Neural progenitor cell (in vitro differentiated cells): ENCODE measurements at regions not wholly inside any gene's neighbourhood (a gene's known extent, or its start where the extent isn't known, plus 50 kb on each side); places are given as distances from the start of the nearest gene placed in this dataset.

Experiments
- DNase-seq: peaks from one replicate; pipeline ENCODE4 v3.0.0-alpha.2; 2016; ENCODE audit warnings: low spot score
- H2AFZ ChIP-seq: fragments of 200-600 bp; sonication (generic); replicated peaks from 2 replicates; pipeline ENCODE4 v1.6.1; 2016; ENCODE audit warnings: antibody characterized with exemption
- H3F3A ChIP-seq: fragments of 200-600 bp; sonication (generic); 2 replicates; pipeline ENCODE4 v1.6.1; 2016; ENCODE audit warnings: antibody characterized with exemption, low read depth
- H3K27ac ChIP-seq: fragments of 200-600 bp; sonication (generic); 2 replicates; pipeline ENCODE4 v1.5.1; 2016; ENCODE audit warnings: mild to moderate bottlenecking
- H3K27me3 ChIP-seq: fragments of 200-600 bp; sonication (generic); 2 replicates; pipeline ENCODE4 v1.6.1; 2016; ENCODE audit warnings: mild to moderate bottlenecking, moderate library complexity
- H3K36me3 ChIP-seq: fragments of 200-600 bp; sonication (generic); 2 replicates; pipeline ENCODE4 v1.5.1; 2016
- H3K4me1 ChIP-seq: fragments of 200-600 bp; sonication (generic); 2 replicates; pipeline ENCODE4 v1.6.1; 2016; ENCODE audit warnings: mixed run types
- H3K4me2 ChIP-seq: fragments of 200-600 bp; sonication (generic); 2 replicates; pipeline ENCODE4 v1.6.1; 2016
- H3K4me3 ChIP-seq: fragments of 200-600 bp; sonication (generic); 2 replicates; pipeline ENCODE4 v1.5.1; 2016
- H3K79me2 ChIP-seq: fragments of 200-600 bp; sonication (generic); 2 replicates; pipeline ENCODE4 v1.6.1; 2016; ENCODE audit warnings: low read depth
- H3K9ac ChIP-seq: fragments of 200-600 bp; sonication (generic); 2 replicates; pipeline ENCODE4 v1.6.1; 2016
- H3K9me3 ChIP-seq: fragments of 200-600 bp; sonication (generic); 2 replicates; pipeline ENCODE4 v1.5.1; 2016; ENCODE audit warnings: low read depth
- H4K20me1 ChIP-seq: fragments of 200-600 bp; sonication (generic); 2 replicates; pipeline ENCODE4 v1.6.1; 2016; ENCODE audit warnings: low read depth
- H3K27ac Mint-ChIP-seq: 3 replicates; pipeline ENCODE4 v1.8.0; 2021; ENCODE audit warnings: mixed read lengths
- H3K27me3 Mint-ChIP-seq: 2 replicates; pipeline ENCODE4 v1.8.0; 2022; ENCODE audit warnings: low read depth, mild to moderate bottlenecking, inconsistent platforms, moderate library complexity, mixed read lengths; ENCODE audit not compliant: insufficient read depth
- H3K36me3 Mint-ChIP-seq: 3 replicates; pipeline ENCODE4 v1.8.0; 2021; ENCODE audit warnings: mixed read lengths
- H3K4me1 Mint-ChIP-seq: 3 replicates; pipeline ENCODE4 v1.8.0; 2021; ENCODE audit warnings: mixed read lengths
- H3K4me3 Mint-ChIP-seq: 3 replicates; pipeline ENCODE4 v1.8.0; 2021; ENCODE audit warnings: mild to moderate bottlenecking, moderate library complexity, mixed read lengths
- H3K9me3 Mint-ChIP-seq: 3 replicates; pipeline ENCODE4 v1.8.0; 2020; ENCODE audit warnings: mixed read lengths
- EZH2 ChIP-seq: fragments of 200-600 bp; sonication (generic); IDR thresholded peaks from 2 replicates; pipeline ENCODE4 v1.6.1; 2017; ENCODE audit warnings: antibody characterized with exemption, mild to moderate bottlenecking, moderate library complexity
- EZH2phosphoT487 ChIP-seq: fragments of 200-600 bp; sonication (generic); IDR thresholded peaks from 2 replicates; pipeline ENCODE4 v1.6.1; 2017; ENCODE audit warnings: antibody characterized with exemption
- TF ChIP-seq, protein P1 (sequence below): fragments of 200-600 bp; sonication (generic); IDR thresholded peaks from 2 replicates; pipeline ENCODE4 v1.5.1; 2017; ENCODE audit warnings: antibody characterized with exemption, mild to moderate bottlenecking

DNA sequence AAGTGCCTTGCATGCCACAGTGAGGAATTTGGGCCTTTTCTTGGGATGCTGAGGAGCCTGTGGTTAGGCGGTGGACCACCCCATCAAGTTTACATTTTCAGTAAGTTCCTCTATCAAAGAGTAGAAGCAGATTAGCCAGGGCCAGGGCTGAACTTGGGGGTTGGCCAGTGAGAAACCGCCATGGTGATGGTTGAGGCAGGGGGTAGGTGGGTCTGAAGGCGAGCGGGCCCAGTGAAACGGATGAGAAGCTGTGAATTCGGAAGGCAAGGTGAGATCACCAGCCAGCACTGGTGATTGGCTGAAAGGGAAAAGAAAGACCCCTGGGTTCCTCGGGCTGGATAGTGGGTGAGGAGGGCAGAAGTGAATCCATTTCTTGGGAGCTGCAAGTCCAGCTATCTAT is 311.4 kb downstream of the CBLN1 start:
- Histone ChIP-seq H3K4me3 (no peak overlapping the region), H3K79me2 (no peaks in the 10 kb centered on the region), H3K36me3 (no peaks in the 10 kb centered on the region), H2AFZ (no peak overlapping the region), H3F3A (no peaks in the 10 kb centered on the region), H3K27ac (no peak overlapping the region), H4K20me1 (no peaks in the 10 kb centered on the region), H3K4me2 (no peak overlapping the region), H3K27me3 (no peaks in the 10 kb centered on the region), H3K9me3 (no peaks in the 10 kb centered on the region), H3K4me1 (peaks cover 5% of the 10 kb centered on the region), H3K9ac (no peak overlapping the region)
- no peak for DNase-seq
- Mint-ChIP-seq H3K27me3 (peaks cover 4% of the 10 kb centered on the region), H3K9me3 (no peaks in the 10 kb centered on the region), H3K27ac (no peak overlapping the region), H3K36me3 (no peaks in the 10 kb centered on the region), H3K4me1 (peaks cover 14% of the 10 kb centered on the region), H3K4me3 (no peak overlapping the region)
- no peak for TF ChIP-seq EZH2phosphoT487
- TF ChIP-seq, protein P1, sequence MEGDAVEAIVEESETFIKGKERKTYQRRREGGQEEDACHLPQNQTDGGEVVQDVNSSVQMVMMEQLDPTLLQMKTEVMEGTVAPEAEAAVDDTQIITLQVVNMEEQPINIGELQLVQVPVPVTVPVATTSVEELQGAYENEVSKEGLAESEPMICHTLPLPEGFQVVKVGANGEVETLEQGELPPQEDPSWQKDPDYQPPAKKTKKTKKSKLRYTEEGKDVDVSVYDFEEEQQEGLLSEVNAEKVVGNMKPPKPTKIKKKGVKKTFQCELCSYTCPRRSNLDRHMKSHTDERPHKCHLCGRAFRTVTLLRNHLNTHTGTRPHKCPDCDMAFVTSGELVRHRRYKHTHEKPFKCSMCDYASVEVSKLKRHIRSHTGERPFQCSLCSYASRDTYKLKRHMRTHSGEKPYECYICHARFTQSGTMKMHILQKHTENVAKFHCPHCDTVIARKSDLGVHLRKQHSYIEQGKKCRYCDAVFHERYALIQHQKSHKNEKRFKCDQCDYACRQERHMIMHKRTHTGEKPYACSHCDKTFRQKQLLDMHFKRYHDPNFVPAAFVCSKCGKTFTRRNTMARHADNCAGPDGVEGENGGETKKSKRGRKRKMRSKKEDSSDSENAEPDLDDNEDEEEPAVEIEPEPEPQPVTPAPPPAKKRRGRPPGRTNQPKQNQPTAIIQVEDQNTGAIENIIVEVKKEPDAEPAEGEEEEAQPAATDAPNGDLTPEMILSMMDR, result no peak
- no peak for TF ChIP-seq EZH2

DNA sequence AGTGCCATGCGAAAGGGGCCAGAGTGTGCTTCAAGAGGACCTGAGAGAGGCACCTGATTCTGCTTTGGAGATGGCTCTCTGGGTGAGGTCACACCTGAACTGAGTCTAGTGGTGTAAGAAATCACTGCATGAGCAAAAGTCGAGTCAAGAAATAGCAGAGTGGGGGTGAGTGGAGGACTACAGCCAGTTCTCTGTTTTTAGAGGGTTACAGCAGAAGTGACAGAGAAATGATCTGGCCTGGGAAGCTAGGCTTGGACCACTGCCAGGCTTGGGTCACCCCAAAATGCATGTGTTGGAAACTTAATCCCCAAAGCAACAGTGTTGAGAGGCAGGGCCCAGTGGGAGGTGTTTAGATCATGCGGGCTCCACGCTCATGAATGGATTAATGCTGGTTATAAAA is 312.0 kb downstream of the CBLN1 start:
- no peak overlapping the region for H3K27ac Mint-ChIP-seq
- no peak overlapping the region for H3K9ac ChIP-seq

DNA sequence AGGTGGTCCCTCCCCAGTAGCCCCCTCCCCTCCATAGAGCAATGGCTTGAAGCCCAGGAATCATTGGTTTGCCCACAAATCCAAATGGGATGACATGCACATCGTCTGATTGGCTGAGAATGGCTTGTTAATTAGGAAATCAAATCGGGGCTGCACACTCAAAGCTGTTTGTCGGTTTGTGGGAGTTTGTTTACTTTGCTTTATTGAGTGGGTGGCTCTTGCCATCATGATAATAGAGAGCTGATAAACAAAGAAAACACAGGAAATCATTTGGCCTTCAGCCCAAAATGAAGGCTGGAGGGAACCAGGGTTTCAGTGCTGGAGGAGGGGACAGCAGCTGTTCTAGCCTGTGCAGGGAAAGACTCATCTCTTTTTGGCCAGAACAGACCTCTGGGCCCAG is 316.3 kb downstream of the CBLN1 start:
- H3K4me3 Mint-ChIP-seq, result no peak overlapping the region
- peaks cover under 1% of the 10 kb centered on the region for H3K9me3 Mint-ChIP-seq
- Histone ChIP-seq H3K4me3 (no peak overlapping the region), H3K27me3 (no peaks in the 10 kb centered on the region), H3K4me1 (no peaks in the 10 kb centered on the region), H3K36me3 (no peaks in the 10 kb centered on the region), H3K79me2 (no peaks in the 10 kb centered on the region), H3K4me2 (no peak overlapping the region), H2AFZ (no peak overlapping the region), H3K27ac (no peak overlapping the region), H3K9ac (no peak overlapping the region), H4K20me1 (no peaks in the 10 kb centered on the region), H3K9me3 (no peaks in the 10 kb centered on the region), H3F3A (no peaks in the 10 kb centered on the region)
- DNase-seq, result no peak
- no peak overlapping the region for H3K27ac Mint-ChIP-seq
- H3K36me3 Mint-ChIP-seq, result no peaks in the 10 kb centered on the region
- no peak for TF ChIP-seq EZH2
- TF ChIP-seq, protein P1, result no peak
- TF ChIP-seq EZH2phosphoT487, result no peak
- H3K27me3 Mint-ChIP-seq, result peaks cover 19% of the 10 kb centered on the region
- H3K4me1 Mint-ChIP-seq, result peaks cover 14% of the 10 kb centered on the region

More for the DNA sequence above, 312.0 kb downstream of the CBLN1 start:
- peaks cover 14% of the 10 kb centered on the region for H3K4me1 Mint-ChIP-seq
- no peak overlapping the region for H3K4me2 ChIP-seq
- no peak for TF ChIP-seq EZH2
- TF ChIP-seq, protein P1, result no peak
- no peak for TF ChIP-seq EZH2phosphoT487
- no peaks in the 10 kb centered on the region for H3K36me3 ChIP-seq
- H3K27me3 Mint-ChIP-seq, result peaks cover 5% of the 10 kb centered on the region
- H3K9me3 ChIP-seq, result no peaks in the 10 kb centered on the region
- H3K9me3 Mint-ChIP-seq, result no peaks in the 10 kb centered on the region
- DNase-seq, result no peak
- no peaks in the 10 kb centered on the region for H3K79me2 ChIP-seq
- H3K4me3 Mint-ChIP-seq, result no peak overlapping the region
- H4K20me1 ChIP-seq, result no peaks in the 10 kb centered on the region
- H3F3A ChIP-seq, result no peaks in the 10 kb centered on the region
- no peaks in the 10 kb centered on the region for H3K36me3 Mint-ChIP-seq
- H3K4me3 ChIP-seq, result no peak overlapping the region
- peaks cover 5% of the 10 kb centered on the region for H3K4me1 ChIP-seq
- no peaks in the 10 kb centered on the region for H3K27me3 ChIP-seq
- H2AFZ ChIP-seq, result no peak overlapping the region
- no peak overlapping the region for H3K27ac ChIP-seq
